Sigmoid colon (tissue), 6 donors: ENCODE measurements at regions not wholly inside any gene's neighbourhood (a gene's known extent, or its start where the extent isn't known, plus 50 kb on each side); places are given as distances from the start of the nearest gene placed in this dataset.
A peak's percentile ranks its signal among the peaks of the same experiment; 100 is the strongest.

ENCODE experiments used
- DNase-seq: peaks from one replicate; pipeline ENCODE4 v3.0.0-alpha.2; 2019
- H3K27ac ChIP-seq, 4 donors: fragments of 200-600 bp; sonication (generic); one replicate each; pipeline ENCODE4 v1.5.1; 2016 to 2019; ENCODE audit warnings: mild to moderate bottlenecking in 1 of 4
- H3K27me3 ChIP-seq, 3 donors: fragments of 200-600 bp; sonication (generic); one replicate each; pipeline ENCODE4 v1.5.1; 2019; ENCODE audit warnings: mild to moderate bottlenecking in 1 of 3
- H3K36me3 ChIP-seq, 4 donors: fragments of 200-600 bp; sonication (generic); one replicate each; pipeline ENCODE4 v1.5.1; 2016 to 2019
- H3K4me1 ChIP-seq, 4 donors: fragments of 200-600 bp; sonication (generic); one replicate each; pipeline ENCODE4 v1.5.1; 2017 to 2019
- H3K4me3 ChIP-seq, 4 donors: fragments of 200-600 bp; sonication (generic); one replicate each; pipeline ENCODE4 v1.5.1; 2017 to 2019; ENCODE audit warnings: mild to moderate bottlenecking in 2 of 4, moderate library complexity in 1 of 4
- H3K9me3 ChIP-seq, 4 donors: fragments of 200-600 bp in 3 of 4; sonication (generic) in 3 of 4; one replicate each; pipeline versions ENCODE4 v1.5.1 to v1.6.1; 2013 to 2019
- CTCF ChIP-seq, 4 experiments: fragments of 450-650 bp in 3 of 4; fragments of 200-600 bp in 1 of 4; IDR thresholded peaks; one replicate each; pipeline ENCODE4 v1.5.1; 2016 to 2019; ENCODE audit warnings: antibody characterized with exemption in 4 of 4, mild to moderate bottlenecking in 3 of 4, moderate library complexity in 2 of 4
- EP300 ChIP-seq, 4 donors: sonication (generic); formaldehyde crosslinking; IDR thresholded peaks; one replicate each; pipeline ENCODE4 v1.6.1; 2017; ENCODE audit warnings: antibody characterized with exemption in 4 of 4
- POLR2A ChIP-seq, 2 donors: fragments of 450-650 bp; IDR thresholded peaks; one replicate each; pipeline ENCODE4 v1.6.1; 2016; ENCODE audit warnings: antibody characterized with exemption in 2 of 2, mild to moderate bottlenecking in 2 of 2, moderate library complexity in 2 of 2
- POLR2AphosphoS5 ChIP-seq, 4 donors: sonication (generic); formaldehyde crosslinking; IDR thresholded peaks; one replicate each; pipeline ENCODE4 v1.6.1; 2017; ENCODE audit warnings: antibody characterized with exemption in 4 of 4
- WGBS, 2 donors: extraction: QIAGEN DNeasy Blood & Tissue Kit; methylation state at CpG; one replicate each; pipeline ENCODE4 v1.1.7; 2013; 5-methylcytosine and 5-hydroxymethylcytosine counted together
- intact Hi-C: fragments of 100-400 bp; cut with DNase I; formaldehyde crosslinking; loops from one replicate; pipeline ENCODE4 v1.15.1; 2023
- donor health status: healthy with polysubstance abuse.
- donor health status: healthy.

DNA sequence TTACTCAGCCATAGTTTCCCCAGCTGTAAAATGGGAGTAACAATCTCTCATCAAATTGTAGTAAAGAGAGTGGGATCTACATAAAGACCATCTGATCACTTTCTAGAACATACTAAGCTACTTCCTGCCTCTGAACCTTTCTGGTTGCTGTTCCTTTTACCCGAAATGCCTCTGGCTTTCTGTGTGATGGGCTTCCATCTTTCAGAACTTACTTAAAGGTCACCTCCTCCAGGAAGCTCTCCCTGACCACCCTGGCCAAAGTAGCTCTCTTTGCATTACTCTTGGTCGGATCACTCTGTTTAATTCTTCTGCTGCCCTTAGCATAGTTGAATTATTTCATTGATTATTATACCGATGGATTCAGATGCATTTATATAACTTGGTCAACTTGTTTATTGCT, 171.0 kb downstream of the BMP7 start:
- no peak overlapping the region for H3K4me3 ChIP-seq
- no peak for TF ChIP-seq POLR2A (IDR thresholded peaks at IDR 0.05)
- TF ChIP-seq POLR2AphosphoS5 (IDR thresholded peaks at IDR 0.05): no peak
- TF ChIP-seq CTCF (IDR thresholded peaks at IDR 0.05): no peak
- TF ChIP-seq EP300 (IDR thresholded peaks at IDR 0.05): no peak
- 88 to 91% methylated on average over 3 of the region's 3 CpGs for WGBS, 2 donors
- H3K36me3 ChIP-seq: no peaks in the 10 kb centered on the region
- H3K4me1 ChIP-seq: peaks cover 0 to 9% (median 2%) of the 10 kb centered on the region in 4 donors
- no peaks in the 10 kb centered on the region for H3K27me3 ChIP-seq
- intact Hi-C loops: no loop called here
- H3K27ac ChIP-seq: no peak overlapping the region
- DNase-seq: no peak
- H3K9me3 ChIP-seq: no peaks in the 10 kb centered on the region

DNA sequence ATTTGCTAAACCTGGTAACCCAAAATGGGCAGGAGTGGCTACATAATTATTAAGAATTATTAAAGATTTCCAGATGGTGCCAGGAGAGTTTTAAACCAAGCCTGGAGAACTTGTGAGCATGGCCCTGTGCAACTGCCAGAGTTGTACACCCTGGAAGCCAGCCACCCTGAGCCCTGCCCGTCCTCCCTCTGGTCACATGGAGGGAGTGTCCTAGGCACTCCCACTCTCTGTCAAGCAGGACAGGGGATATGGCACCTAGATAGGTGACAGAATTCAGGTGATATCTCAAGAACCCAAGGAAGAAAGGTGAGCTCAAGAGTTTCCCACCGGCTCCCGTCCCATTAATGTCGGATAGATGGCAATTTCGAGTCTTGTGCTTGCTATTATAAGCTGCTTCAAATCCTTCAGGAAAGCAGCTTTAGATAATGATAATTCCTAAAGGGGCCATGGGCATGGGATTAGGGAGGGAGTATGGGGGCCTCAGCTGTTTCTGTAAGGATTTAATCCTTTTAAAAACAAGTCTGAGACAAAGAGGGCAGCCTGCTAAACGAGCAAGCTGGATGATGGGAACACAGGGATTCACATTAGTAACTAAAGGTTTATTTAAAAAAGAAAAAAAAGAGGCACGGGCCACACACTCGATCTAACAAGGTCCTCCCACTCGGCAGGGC, 169.1 kb downstream of the BMP7 start:
- no peak for DNase-seq
- no peaks in the 10 kb centered on the region for H3K36me3 ChIP-seq
- intact Hi-C loops: no loop called here

GRCh38 chr20:57102160-57102559, 164.3 kb downstream of the BMP7 start:
- no peak overlapping the region for H3K27ac ChIP-seq
- no peak for TF ChIP-seq POLR2AphosphoS5 (IDR thresholded peaks at IDR 0.05)
- TF ChIP-seq CTCF (IDR thresholded peaks at IDR 0.05): no peak
- TF ChIP-seq POLR2A (IDR thresholded peaks at IDR 0.05): no peak
- TF ChIP-seq EP300 (IDR thresholded peaks at IDR 0.05): no peak
- no peaks in the 10 kb centered on the region for H3K27me3 ChIP-seq
- 86 to 91% methylated on average over 9 of the region's 9 CpGs for WGBS, 2 donors
- H3K9me3 ChIP-seq: no peaks in the 10 kb centered on the region
- no peak overlapping the region for H3K4me3 ChIP-seq
- no peaks in the 10 kb centered on the region for H3K4me1 ChIP-seq
- H3K36me3 ChIP-seq: no peaks in the 10 kb centered on the region
- no peak for DNase-seq
- intact Hi-C loops: no loop called here

More for the DNA sequence above, 169.1 kb downstream of the BMP7 start:
- Histone ChIP-seq H3K27me3 (no peaks in the 10 kb centered on the region), H3K27ac (no peak overlapping the region), H3K4me1 (peaks cover 0 to 1% (median 0%) of the 10 kb centered on the region in 4 donors), H3K4me3 (no peak overlapping the region), H3K9me3 (no peaks in the 10 kb centered on the region)
- 55 to 70% methylated on average over 9 of the region's 9 CpGs for WGBS, 2 donors
- TF ChIP-seq EP300 (IDR thresholded peaks at IDR 0.05) (no peak), CTCF (IDR thresholded peaks at IDR 0.05) (no peak), POLR2AphosphoS5 (IDR thresholded peaks at IDR 0.05) (no peak), POLR2A (IDR thresholded peaks at IDR 0.05) (no peak)

GRCh38 chr20:57102566-57102965, 163.9 kb downstream of the BMP7 start:
- no peak for DNase-seq
- Histone ChIP-seq H3K9me3 (no peaks in the 10 kb centered on the region), H3K27ac (peak overlapping the region in 2 of 4 donors; percentile 33 to 37), H3K4me1 (no peaks in the 10 kb centered on the region), H3K4me3 (no peak overlapping the region), H3K27me3 (no peaks in the 10 kb centered on the region), H3K36me3 (no peaks in the 10 kb centered on the region)
- WGBS, 2 donors: 93 to 94% methylated on average over 10 of the region's 10 CpGs
- no peak for TF ChIP-seq CTCF (IDR thresholded peaks at IDR 0.05)
- no peak for TF ChIP-seq POLR2AphosphoS5 (IDR thresholded peaks at IDR 0.05)
- no peak for TF ChIP-seq POLR2A (IDR thresholded peaks at IDR 0.05)
- no peak for TF ChIP-seq EP300 (IDR thresholded peaks at IDR 0.05)
- intact Hi-C loops: no loop called here
